Heart left ventricle (tissue), 13 donors: ENCODE measurements at regions not wholly inside any gene's neighbourhood (a gene's known extent, or its start where the extent isn't known, plus 50 kb on each side); places are given as distances from the start of the nearest gene placed in this dataset.

Experiments
- CTCF ChIP-seq, 12 donors: fragments of 200-600 bp; sonication (generic) in 4 of 12; IDR thresholded peaks; one replicate each; pipeline versions ENCODE4 v1.5.0 to v1.8.0; 2018 to 2022; ENCODE audit warnings: antibody characterized with exemption in 12 of 12, mild to moderate bottlenecking in 5 of 12
- POLR2A ChIP-seq, 2 donors: fragments of 450-650 bp; IDR thresholded peaks; one replicate each; pipeline ENCODE4 v1.6.1; 2017; ENCODE audit warnings: antibody characterized with exemption in 2 of 2, mild to moderate bottlenecking in 2 of 2, moderate library complexity in 2 of 2
- donor health status: ischemic (EF 13 %, LVEDD 7.1; RV severe dilation, severe dysfunction).
- donor health status: DM: no; HTN: yes; CAD: no.
- donor health status: DM: no; HTN: no; CAD: no.
- donor health status: ischemic (EF 25% LVEDD 6.9; RV normal size, moderate dysfunction).
- donor health status: ischemic (EF 25% LVEDD 5.7; RV mildly dilated, moderate dysfunction).
- donor health status: ischemic (EF 35%, LVEDD 5.7; RV mildly dilated, moderate dysfunction).
- donor health status: nonischemic (EF 11% LVEDD 7.7; RV severe dilation, severe dysfunction).
- donor health status: DM: yes; HTN: yes; CAD: no.
- donor health status: PGD.
- donor health status: ischemic (EF 29% LVEDD 5.4; RV normal size, mild dysfunction).
- donor health status: nonischemic (EF 23%, LVEDD 6.1; RV moderate dilation, normal function).

- TF ChIP-seq CTCF (IDR thresholded peaks at IDR 0.05) (no peak), POLR2A (IDR thresholded peaks at IDR 0.05) (no peak)
Observed at GRCh38 chr11:95337175-95337957, 106.4 kb upstream of the SESN3 start.
